ENCODE measurements at regions not wholly inside any gene's neighbourhood (a gene's known extent, or its start where the extent isn't known, plus 50 kb on each side); places are given as distances from the start of the nearest gene placed in this dataset.

GRCh38 chr2:129087133-129087813, 768.6 kb upstream of the HS6ST1 start:
- Histone ChIP-seq H3K9ac (ENCODE audit: control insufficient read depth, extremely low read depth, insufficient read depth, low read length) (no peak overlapping the region), H3K9me3 (ENCODE audit: control insufficient read depth, low read depth, low read length) (no peaks in the 10 kb centered on the region), H2AFZ (ENCODE audit: control insufficient read depth, low read length) (no peak overlapping the region), H3K27me3 (ENCODE audit: control insufficient read depth, extremely low read depth, insufficient read depth, low read length) (no peaks in the 10 kb centered on the region), H3K27ac (ENCODE audit: control insufficient read depth, insufficient read depth, low read length) (no peak overlapping the region), H3K4me1 (ENCODE audit: control insufficient read depth, extremely low read depth, insufficient read depth, low read length) (peaks cover 4% of the 10 kb centered on the region), H3K36me3 (ENCODE audit: control insufficient read depth in 2 of 2, extremely low read depth in 1 of 2, insufficient read depth in 2 of 2, low read length in 2 of 2) (no peaks in the 10 kb centered on the region), H3K4me2 (ENCODE audit: control insufficient read depth, extremely low read depth, insufficient read depth, low read depth, low read length) (no peak overlapping the region), H3K9me1 (ENCODE audit: control insufficient read depth, extremely low read depth, insufficient read depth, low read length) (no peaks in the 10 kb centered on the region), H4K20me1 (ENCODE audit: control insufficient read depth, extremely low read depth, insufficient read depth, low read length) (no peaks in the 10 kb centered on the region), H3K79me2 (ENCODE audit: control insufficient read depth, insufficient read depth, low read length) (no peaks in the 10 kb centered on the region), H3K4me3 (ENCODE audit: control insufficient read depth in 2 of 3, extremely low read depth in 1 of 3, insufficient read depth in 2 of 3, low read depth in 1 of 3, low read length in 3 of 3) (no peak overlapping the region)
- peak; percentile 25 for DNase-seq (ENCODE audit: low read depth, low spot score)
- TF ChIP-seq CTCF (optimal IDR thresholded peaks at IDR 0.05 in 1 of 3, IDR thresholded peaks at IDR 0.05 in 1 of 3, conservative IDR thresholded peaks at IDR 0.05 in 1 of 3; ENCODE audit: extremely low read depth in 1 of 3, insufficient read depth in 2 of 3, low read length in 3 of 3) = no peak
- peak; percentile 67 for FAIRE-seq
- dilution Hi-C loops (cut with MboI; ENCODE audit: extremely low pct_ligation_motif_present, low sequenced_read_pairs) = no loop called here

- dilution Hi-C loops (cut with MboI; ENCODE audit: extremely low pct_ligation_motif_present, low sequenced_read_pairs) = no loop called here
Observed at GRCh38 chr2:129091620-129092019, 773.0 kb upstream of the HS6ST1 start.

More at GRCh38 chr2:129091620-129092019, 773.0 kb upstream of the HS6ST1 start:
- Histone ChIP-seq H3K9me1 (ENCODE audit: control insufficient read depth, extremely low read depth, insufficient read depth, low read length) (no peaks in the 10 kb centered on the region), H3K9me3 (ENCODE audit: control insufficient read depth, low read depth, low read length) (no peaks in the 10 kb centered on the region), H4K20me1 (ENCODE audit: control insufficient read depth, extremely low read depth, insufficient read depth, low read length) (no peaks in the 10 kb centered on the region), H2AFZ (ENCODE audit: control insufficient read depth, low read length) (no peak overlapping the region), H3K4me2 (ENCODE audit: control insufficient read depth, extremely low read depth, insufficient read depth, low read depth, low read length) (no peak overlapping the region), H3K27ac (ENCODE audit: control insufficient read depth, insufficient read depth, low read length) (no peak overlapping the region), H3K79me2 (ENCODE audit: control insufficient read depth, insufficient read depth, low read length) (no peaks in the 10 kb centered on the region), H3K4me1 (ENCODE audit: control insufficient read depth, extremely low read depth, insufficient read depth, low read length) (peaks cover 4% of the 10 kb centered on the region), H3K9ac (ENCODE audit: control insufficient read depth, extremely low read depth, insufficient read depth, low read length) (no peak overlapping the region), H3K27me3 (ENCODE audit: control insufficient read depth, extremely low read depth, insufficient read depth, low read length) (no peaks in the 10 kb centered on the region), H3K4me3 (ENCODE audit: control insufficient read depth in 2 of 3, extremely low read depth in 1 of 3, insufficient read depth in 2 of 3, low read depth in 1 of 3, low read length in 3 of 3) (no peak overlapping the region), H3K36me3 (ENCODE audit: control insufficient read depth in 2 of 2, extremely low read depth in 1 of 2, insufficient read depth in 2 of 2, low read length in 2 of 2) (no peaks in the 10 kb centered on the region)
- DNase-seq (ENCODE audit: low read depth, low spot score) (no peak), FAIRE-seq (no peak)
- TF ChIP-seq CTCF (optimal IDR thresholded peaks at IDR 0.05 in 1 of 3, IDR thresholded peaks at IDR 0.05 in 1 of 3, conservative IDR thresholded peaks at IDR 0.05 in 1 of 3; ENCODE audit: extremely low read depth in 1 of 3, insufficient read depth in 2 of 3, low read length in 3 of 3) (no peak), EZH2 (IDR thresholded peaks at IDR 0.05; ENCODE audit: low read length) (no peak)
